DND-41 (cell line): ENCODE measurements at regions not wholly inside any gene's neighbourhood (a gene's known extent, or its start where the extent isn't known, plus 50 kb on each side); places are given as distances from the start of the nearest gene placed in this dataset.

Experiments used
- ATAC-seq: fragments of 200-7000 bp; cut with Tn5 transposase; 3 replicates; pipeline ENCODE4 v1.9.1; 2021; ENCODE audit warnings: low read depth; ENCODE audit not compliant: insufficient read depth
- DNase-seq: peaks from one replicate; pipeline ENCODE4 v3.0.0-alpha.2; 2020
- H2AFZ ChIP-seq: 2 replicates; pipeline ENCODE4 v1.6.0; 2012; ENCODE audit warnings: low read depth, low read length
- H3K27ac ChIP-seq: 2 replicates; pipeline ENCODE4 v1.5.1; 2012; ENCODE audit warnings: low read length, inconsistent platforms
- H3K27me3 ChIP-seq: fragments of 200-600 bp; sonication (generic); 2 replicates; pipeline ENCODE4 v1.6.0; 2012; ENCODE audit warnings: low read length, mild to moderate bottlenecking, inconsistent platforms; ENCODE audit not compliant: insufficient read depth, poor library complexity
- H3K36me3 ChIP-seq: 2 replicates; pipeline ENCODE4 v1.5.1; 2012; ENCODE audit warnings: low read length, inconsistent platforms; ENCODE audit not compliant: insufficient read depth
- H3K4me1 ChIP-seq: 2 replicates; pipeline ENCODE4 v1.5.1; 2012; ENCODE audit warnings: mild to moderate bottlenecking, low read length; ENCODE audit not compliant: insufficient read depth
- H3K4me2 ChIP-seq: 2 replicates; pipeline ENCODE4 v1.6.0; 2012; ENCODE audit warnings: mild to moderate bottlenecking, moderate library complexity, low read length, inconsistent platforms; ENCODE audit not compliant: insufficient read depth
- H3K4me3 ChIP-seq, 2 experiments: fragments of 200-600 bp in 1 of 2; shearing (Covaris generic) in 1 of 2; 2 replicates each; pipeline ENCODE4 v1.5.1; 2012 to 2016; ENCODE audit warnings: inconsistent platforms in 2 of 2, low read length in 2 of 2, mild to moderate bottlenecking in 2 of 2, low read depth in 1 of 2, moderate library complexity in 1 of 2
- H3K79me2 ChIP-seq: 2 replicates; pipeline ENCODE4 v1.6.0; 2012; ENCODE audit warnings: low read length, inconsistent platforms; ENCODE audit not compliant: insufficient read depth
- H3K9ac ChIP-seq: 2 replicates; pipeline ENCODE4 v1.6.0; 2012; ENCODE audit warnings: low read depth, mild to moderate bottlenecking, inconsistent platforms, low read length, moderate library complexity
- H3K9me3 ChIP-seq: 2 replicates; pipeline ENCODE4 v1.5.1; 2012; ENCODE audit warnings: low read length, moderate library complexity, mild to moderate bottlenecking, inconsistent platforms; ENCODE audit not compliant: insufficient read depth, severe bottlenecking
- H4K20me1 ChIP-seq: 2 replicates; pipeline ENCODE4 v1.6.0; 2012; ENCODE audit warnings: low read length; ENCODE audit not compliant: insufficient read depth
- EZH2 ChIP-seq: IDR thresholded peaks from 3 replicates; pipeline ENCODE4 v1.6.1; 2012; ENCODE audit warnings: borderline replicate concordance, low read depth, mild to moderate bottlenecking, moderate library complexity, low read length, inconsistent platforms; ENCODE audit not compliant: severe bottlenecking
- TF ChIP-seq, protein P1 (sequence below): IDR thresholded peaks from 2 replicates; pipeline ENCODE4 v1.5.1; 2012; ENCODE audit warnings: borderline replicate concordance, low read length, moderate library complexity, mild to moderate bottlenecking; ENCODE audit not compliant: poor library complexity, severe bottlenecking; ENCODE audit errors: extremely low read depth

- Histone ChIP-seq H3K27ac (no peak overlapping the region), H3K79me2 (no peaks in the 10 kb centered on the region), H2AFZ (no peak overlapping the region), H3K4me1 (no peaks in the 10 kb centered on the region), H3K4me2 (no peak overlapping the region), H4K20me1 (no peaks in the 10 kb centered on the region), H3K27me3 (no peaks in the 10 kb centered on the region), H3K4me3 (no peak overlapping the region), H3K36me3 (no peaks in the 10 kb centered on the region), H3K9me3 (no peaks in the 10 kb centered on the region), H3K9ac (no peak overlapping the region)
- no peak for ATAC-seq
- no peak for DNase-seq
- TF ChIP-seq, protein P1, sequence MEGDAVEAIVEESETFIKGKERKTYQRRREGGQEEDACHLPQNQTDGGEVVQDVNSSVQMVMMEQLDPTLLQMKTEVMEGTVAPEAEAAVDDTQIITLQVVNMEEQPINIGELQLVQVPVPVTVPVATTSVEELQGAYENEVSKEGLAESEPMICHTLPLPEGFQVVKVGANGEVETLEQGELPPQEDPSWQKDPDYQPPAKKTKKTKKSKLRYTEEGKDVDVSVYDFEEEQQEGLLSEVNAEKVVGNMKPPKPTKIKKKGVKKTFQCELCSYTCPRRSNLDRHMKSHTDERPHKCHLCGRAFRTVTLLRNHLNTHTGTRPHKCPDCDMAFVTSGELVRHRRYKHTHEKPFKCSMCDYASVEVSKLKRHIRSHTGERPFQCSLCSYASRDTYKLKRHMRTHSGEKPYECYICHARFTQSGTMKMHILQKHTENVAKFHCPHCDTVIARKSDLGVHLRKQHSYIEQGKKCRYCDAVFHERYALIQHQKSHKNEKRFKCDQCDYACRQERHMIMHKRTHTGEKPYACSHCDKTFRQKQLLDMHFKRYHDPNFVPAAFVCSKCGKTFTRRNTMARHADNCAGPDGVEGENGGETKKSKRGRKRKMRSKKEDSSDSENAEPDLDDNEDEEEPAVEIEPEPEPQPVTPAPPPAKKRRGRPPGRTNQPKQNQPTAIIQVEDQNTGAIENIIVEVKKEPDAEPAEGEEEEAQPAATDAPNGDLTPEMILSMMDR, result no peak
- no peak for TF ChIP-seq EZH2
These were observed 68.6 kb upstream of the FAM9A start for GRCh38 chrX:8869812-8870211.

- Histone ChIP-seq H2AFZ (no peak overlapping the region), H3K4me2 (no peak overlapping the region)
These were observed 67.7 kb upstream of the FAM9A start for GRCh38 chrX:8868906-8869305.

GRCh38 chrX:8868070-8868773, 67.0 kb upstream of the FAM9A start:
- no peak overlapping the region for H3K27ac ChIP-seq
- H2AFZ ChIP-seq, result no peak overlapping the region
- ATAC-seq, result no peak
- H3K79me2 ChIP-seq, result no peaks in the 10 kb centered on the region
- H3K27me3 ChIP-seq, result no peaks in the 10 kb centered on the region
- H3K36me3 ChIP-seq, result no peaks in the 10 kb centered on the region
- DNase-seq, result no peak
- H3K4me3 ChIP-seq, result no peak overlapping the region
- H4K20me1 ChIP-seq, result no peaks in the 10 kb centered on the region
- no peaks in the 10 kb centered on the region for H3K9me3 ChIP-seq
- no peak overlapping the region for H3K9ac ChIP-seq
- H3K4me2 ChIP-seq, result no peak overlapping the region
- no peaks in the 10 kb centered on the region for H3K4me1 ChIP-seq
- no peak for TF ChIP-seq EZH2
- TF ChIP-seq, protein P1, result no peak

More at GRCh38 chrX:8868906-8869305, 67.7 kb upstream of the FAM9A start:
- Histone ChIP-seq H3K9ac (no peak overlapping the region), H3K27me3 (no peaks in the 10 kb centered on the region), H4K20me1 (no peaks in the 10 kb centered on the region), H3K36me3 (no peaks in the 10 kb centered on the region), H3K79me2 (no peaks in the 10 kb centered on the region), H3K9me3 (no peaks in the 10 kb centered on the region), H3K27ac (no peak overlapping the region), H3K4me1 (no peaks in the 10 kb centered on the region), H3K4me3 (no peak overlapping the region)
- DNase-seq (no peak), ATAC-seq (no peak)
- TF ChIP-seq, protein P1, result no peak
- no peak for TF ChIP-seq EZH2
